GM23248 (cell line): ENCODE measurements at regions not wholly inside any gene's neighbourhood (a gene's known extent, or its start where the extent isn't known, plus 50 kb on each side); places are given as distances from the start of the nearest gene placed in this dataset.

Experiments used
- EZH2 ChIP-seq: fragments of 200-600 bp; sonication (generic); IDR thresholded peaks from 2 replicates; pipeline ENCODE4 v1.6.1; 2018; ENCODE audit warnings: antibody characterized with exemption, mild to moderate bottlenecking; ENCODE audit not compliant: insufficient read depth, poor library complexity, severe bottlenecking
- EZH2phosphoT487 ChIP-seq: fragments of 200-600 bp; sonication (generic); IDR thresholded peaks from 2 replicates; pipeline ENCODE4 v1.6.1; 2018; ENCODE audit warnings: antibody characterized with exemption, moderate library complexity, mild to moderate bottlenecking, low read depth; ENCODE audit not compliant: insufficient read depth

DNA sequence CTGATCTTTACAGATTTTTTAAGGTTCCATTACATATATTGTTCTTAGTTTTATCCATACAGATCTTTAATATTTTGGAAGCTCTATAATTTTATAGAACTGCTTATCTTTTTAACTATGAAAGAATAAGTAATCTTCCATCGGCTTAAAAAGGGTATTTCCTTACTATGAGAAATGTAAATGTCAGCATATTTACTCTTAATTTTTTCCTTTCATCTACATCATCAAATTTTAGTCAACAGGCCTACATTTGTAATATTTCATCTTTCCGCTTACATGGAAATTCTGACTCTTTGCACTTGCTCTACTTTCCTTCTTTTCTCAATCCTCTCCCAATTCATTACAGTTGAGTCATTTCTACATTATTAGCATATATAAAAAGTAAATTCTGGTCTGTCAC lies 111.3 kb upstream of the GOLGA6L6 start:
- TF ChIP-seq EZH2, result no peak
- no peak for TF ChIP-seq EZH2phosphoT487
